SU-DHL-6 (cell line): ENCODE measurements at regions not wholly inside any gene's neighbourhood (a gene's known extent, or its start where the extent isn't known, plus 50 kb on each side); places are given as distances from the start of the nearest gene placed in this dataset.

Experiments
- H2AFZ ChIP-seq: fragments of 200-600 bp; sonication (generic); 2 replicates; pipeline ENCODE4 v1.6.1; 2014; ENCODE audit warnings: low read depth, mild to moderate bottlenecking, moderate library complexity, mixed read lengths, antibody characterized with exemption, low read length; ENCODE audit not compliant: severe bottlenecking
- H3F3A ChIP-seq: fragments of 200-600 bp; shearing (Covaris generic); 2 replicates; pipeline ENCODE4 v1.6.0; 2016; ENCODE audit warnings: antibody characterized with exemption, mild to moderate bottlenecking; ENCODE audit not compliant: insufficient read depth
- H3K27ac ChIP-seq: fragments of 200-600 bp; sonication (generic); 2 replicates; pipeline ENCODE4 v1.5.1; 2016; ENCODE audit warnings: low read depth, mild to moderate bottlenecking, low read length, moderate library complexity, mixed read lengths
- H3K27me3 ChIP-seq: fragments of 200-600 bp; sonication (generic), shearing (Covaris generic); 2 replicates; pipeline ENCODE4 v1.6.0; 2014; ENCODE audit warnings: mild to moderate bottlenecking, low read length
- H3K36me3 ChIP-seq: fragments of 200-600 bp; sonication (generic); 2 replicates; pipeline ENCODE4 v1.6.1; 2014; ENCODE audit warnings: mild to moderate bottlenecking, low read length, mixed read lengths
- H3K4me2 ChIP-seq: fragments of 300-600, 200-600 bp; shearing (Covaris generic), sonication (generic); 2 replicates; pipeline ENCODE4 v1.6.0; 2014; ENCODE audit warnings: low read length, low read depth, mild to moderate bottlenecking; ENCODE audit not compliant: poor library complexity, severe bottlenecking
- H3K4me3 ChIP-seq: fragments of 200-600 bp; sonication (generic); 2 replicates; pipeline ENCODE4 v1.5.1; 2014; ENCODE audit warnings: antibody characterized with exemption, low read length, mild to moderate bottlenecking, mixed read lengths; ENCODE audit not compliant: insufficient read depth, poor library complexity, severe bottlenecking
- H3K79me2 ChIP-seq: fragments of 200-600 bp; sonication (generic); 2 replicates; pipeline ENCODE4 v1.6.1; 2014; ENCODE audit warnings: mild to moderate bottlenecking, low read length, moderate library complexity; ENCODE audit not compliant: insufficient read depth
- H3K9ac ChIP-seq: fragments of 200-600 bp; sonication (generic); 2 replicates; pipeline ENCODE4 v1.7.0; 2014; ENCODE audit warnings: mild to moderate bottlenecking, low read length
- H3K9me2 ChIP-seq: fragments of 200-600 bp; sonication (generic); replicated peaks from 2 replicates; pipeline ENCODE4 v1.6.1; 2014; ENCODE audit warnings: low read length; ENCODE audit not compliant: insufficient read depth
- H3K9me3 ChIP-seq: fragments of 200-600 bp; sonication (generic); 2 replicates; pipeline ENCODE4 v1.6.1; 2014; ENCODE audit warnings: low read length, mixed read lengths; ENCODE audit not compliant: insufficient read depth
- H4K20me1 ChIP-seq: fragments of 200-600 bp; sonication (generic); 2 replicates; pipeline ENCODE4 v1.6.1; 2014; ENCODE audit warnings: low read depth, mild to moderate bottlenecking, antibody characterized with exemption, low read length, moderate library complexity, mixed read lengths
- EZH2phosphoT487 ChIP-seq: fragments of 200-600 bp; sonication (generic), shearing (Covaris generic); conservative IDR thresholded peaks from 2 replicates; pipeline ENCODE4 v1.6.1; 2018; ENCODE audit warnings: mild to moderate bottlenecking, antibody characterized with exemption, low read length, moderate library complexity, mixed read lengths
- TF ChIP-seq, protein P1 (sequence below): fragments of 200-600 bp; sonication (generic); IDR thresholded peaks from one replicate; pipeline ENCODE4 v1.5.1; 2017; ENCODE audit warnings: antibody characterized with exemption, mild to moderate bottlenecking, low read length, moderate library complexity; ENCODE audit not compliant: insufficient read depth, poor library complexity, severe bottlenecking

DNA sequence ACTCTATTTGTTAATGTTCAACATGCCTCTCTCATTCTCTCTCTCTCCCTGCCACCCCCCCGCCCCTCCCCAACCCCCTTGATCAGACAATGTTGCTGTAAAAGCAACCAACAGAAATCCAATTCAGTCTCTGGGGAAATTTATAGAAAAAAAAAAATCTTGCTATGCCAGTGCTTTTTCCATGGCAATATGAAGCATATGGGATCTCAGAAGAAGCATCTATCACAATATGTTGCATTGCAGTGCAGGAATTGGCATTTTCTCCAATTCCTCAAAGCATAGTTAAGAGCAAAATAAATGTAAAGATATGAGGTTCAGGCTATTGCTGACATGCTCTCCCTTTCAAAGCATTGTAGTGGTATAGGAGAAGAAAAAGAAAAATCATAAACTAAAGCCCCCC is 90.9 kb upstream of the LDB2 start:
- no peaks in the 10 kb centered on the region for H3K36me3 ChIP-seq
- no peak overlapping the region for H3K27ac ChIP-seq
- H3K9me2 ChIP-seq = no peaks in the 10 kb centered on the region
- H3K9me3 ChIP-seq = no peaks in the 10 kb centered on the region
- no peaks in the 10 kb centered on the region for H3F3A ChIP-seq
- no peak overlapping the region for H3K9ac ChIP-seq
- H3K27me3 ChIP-seq = no peaks in the 10 kb centered on the region
- H3K4me2 ChIP-seq = no peak overlapping the region
- no peak overlapping the region for H3K4me3 ChIP-seq
- no peak overlapping the region for H2AFZ ChIP-seq
- no peaks in the 10 kb centered on the region for H4K20me1 ChIP-seq
- no peaks in the 10 kb centered on the region for H3K79me2 ChIP-seq
- TF ChIP-seq, protein P1, sequence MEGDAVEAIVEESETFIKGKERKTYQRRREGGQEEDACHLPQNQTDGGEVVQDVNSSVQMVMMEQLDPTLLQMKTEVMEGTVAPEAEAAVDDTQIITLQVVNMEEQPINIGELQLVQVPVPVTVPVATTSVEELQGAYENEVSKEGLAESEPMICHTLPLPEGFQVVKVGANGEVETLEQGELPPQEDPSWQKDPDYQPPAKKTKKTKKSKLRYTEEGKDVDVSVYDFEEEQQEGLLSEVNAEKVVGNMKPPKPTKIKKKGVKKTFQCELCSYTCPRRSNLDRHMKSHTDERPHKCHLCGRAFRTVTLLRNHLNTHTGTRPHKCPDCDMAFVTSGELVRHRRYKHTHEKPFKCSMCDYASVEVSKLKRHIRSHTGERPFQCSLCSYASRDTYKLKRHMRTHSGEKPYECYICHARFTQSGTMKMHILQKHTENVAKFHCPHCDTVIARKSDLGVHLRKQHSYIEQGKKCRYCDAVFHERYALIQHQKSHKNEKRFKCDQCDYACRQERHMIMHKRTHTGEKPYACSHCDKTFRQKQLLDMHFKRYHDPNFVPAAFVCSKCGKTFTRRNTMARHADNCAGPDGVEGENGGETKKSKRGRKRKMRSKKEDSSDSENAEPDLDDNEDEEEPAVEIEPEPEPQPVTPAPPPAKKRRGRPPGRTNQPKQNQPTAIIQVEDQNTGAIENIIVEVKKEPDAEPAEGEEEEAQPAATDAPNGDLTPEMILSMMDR = no peak
- TF ChIP-seq EZH2phosphoT487 = no peak

DNA sequence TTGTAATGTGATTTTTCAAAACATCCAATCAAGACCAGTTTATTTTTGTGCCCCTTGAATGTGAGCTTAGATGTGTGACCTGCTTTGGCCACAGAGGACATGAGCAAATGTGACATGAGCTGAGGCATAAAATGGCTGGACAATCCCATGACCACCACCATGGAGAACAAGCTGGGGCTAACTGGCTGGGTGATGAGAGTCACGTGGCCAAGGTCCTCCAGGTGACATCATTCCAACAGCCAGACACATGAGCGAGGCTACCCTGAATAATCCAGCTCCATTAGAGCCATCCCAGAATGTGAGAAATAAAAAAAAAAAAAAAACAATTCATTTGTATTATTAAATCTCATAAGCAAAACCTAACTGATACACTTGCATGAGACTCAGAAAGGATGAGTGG is 90.4 kb upstream of the LDB2 start:
- Histone ChIP-seq H3K79me2 (no peaks in the 10 kb centered on the region), H3K9me3 (no peaks in the 10 kb centered on the region), H3K4me3 (no peak overlapping the region), H3K9ac (no peak overlapping the region), H4K20me1 (no peaks in the 10 kb centered on the region), H3K27me3 (no peaks in the 10 kb centered on the region), H3F3A (no peaks in the 10 kb centered on the region), H3K9me2 (no peaks in the 10 kb centered on the region), H3K4me2 (no peak overlapping the region), H3K36me3 (no peaks in the 10 kb centered on the region), H3K27ac (no peak overlapping the region), H2AFZ (no peak overlapping the region)
- TF ChIP-seq, protein P1 = no peak
- no peak for TF ChIP-seq EZH2phosphoT487

DNA sequence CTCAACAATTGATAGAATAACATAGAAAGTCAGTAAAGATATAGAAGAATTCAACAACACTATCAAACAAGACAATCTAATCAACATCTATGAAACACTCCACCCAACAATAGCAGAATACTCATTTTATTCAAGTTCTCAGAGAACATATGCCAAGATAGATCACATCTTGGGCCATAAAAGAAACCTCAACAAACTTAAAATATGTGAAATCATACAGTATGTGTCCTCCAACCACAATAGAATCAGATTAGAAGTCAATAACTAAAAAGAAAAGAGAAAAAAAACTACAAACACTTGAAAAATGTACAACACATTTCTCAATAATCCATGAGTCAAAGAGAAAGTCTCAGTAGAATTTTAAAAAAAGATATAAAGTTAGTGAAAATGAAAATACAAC is 78.6 kb upstream of the LDB2 start:
- Histone ChIP-seq H3K27ac (no peak overlapping the region), H3K4me2 (no peak overlapping the region), H2AFZ (no peak overlapping the region), H3K9me3 (no peaks in the 10 kb centered on the region), H3K36me3 (no peaks in the 10 kb centered on the region), H3K79me2 (no peaks in the 10 kb centered on the region), H3K27me3 (no peaks in the 10 kb centered on the region), H3K9ac (no peak overlapping the region), H3K9me2 (no peaks in the 10 kb centered on the region), H3F3A (no peaks in the 10 kb centered on the region), H4K20me1 (no peaks in the 10 kb centered on the region), H3K4me3 (no peak overlapping the region)
- TF ChIP-seq, protein P1 = no peak
- no peak for TF ChIP-seq EZH2phosphoT487

DNA sequence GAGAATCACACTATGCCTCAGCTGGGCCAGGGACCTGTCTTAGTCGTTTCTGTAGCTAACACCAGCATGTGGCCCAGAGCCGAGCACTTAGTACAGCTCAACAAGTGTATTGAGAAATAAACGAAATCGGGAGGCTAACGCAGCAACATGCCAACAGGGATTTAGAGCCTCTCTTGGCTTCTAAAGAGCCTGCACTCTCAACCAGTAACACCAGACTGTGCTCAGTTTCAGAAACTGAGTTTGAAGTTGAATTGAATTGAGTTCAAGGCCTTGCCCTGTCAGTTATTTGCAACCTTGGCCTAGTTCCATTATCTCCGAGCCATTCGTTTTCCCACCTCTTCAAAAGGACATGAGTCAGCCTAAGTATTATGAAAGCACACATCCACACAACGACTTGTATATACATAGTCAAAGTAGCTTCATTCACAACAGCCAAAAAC is 71.3 kb upstream of the LDB2 start:
- Histone ChIP-seq H3K27me3 (no peaks in the 10 kb centered on the region), H3F3A (no peaks in the 10 kb centered on the region), H3K4me3 (no peak overlapping the region), H3K4me2 (no peak overlapping the region), H3K9ac (no peak overlapping the region), H4K20me1 (no peaks in the 10 kb centered on the region), H3K36me3 (no peaks in the 10 kb centered on the region), H3K27ac (no peak overlapping the region), H3K9me3 (no peaks in the 10 kb centered on the region), H3K9me2 (no peaks in the 10 kb centered on the region), H3K79me2 (no peaks in the 10 kb centered on the region), H2AFZ (no peak overlapping the region)
- TF ChIP-seq, protein P1 = no peak
